ENCODE measurements at regions not wholly inside any gene's neighbourhood (a gene's known extent, or its start where the extent isn't known, plus 50 kb on each side); places are given as distances from the start of the nearest gene placed in this dataset.

GRCh38 chr6:14834851-14835530 lies 410.9 kb upstream of the JARID2 start:
- DNase-seq (ENCODE audit: low read depth in 2 of 2): no peak

- no peak for DNase-seq (ENCODE audit: low read depth in 2 of 2)
Observed at GRCh38 chr6:14837435-14837834, 408.4 kb upstream of the JARID2 start.

- DNase-seq (ENCODE audit: low read depth in 2 of 2): no peak
Observed at GRCh38 chr6:14838133-14838583, 407.7 kb upstream of the JARID2 start.

GRCh38 chr6:14841901-14842421 lies 403.9 kb upstream of the JARID2 start:
- DNase-seq (ENCODE audit: low read depth in 2 of 2): no peak

GRCh38 chr6:14844411-14844810 lies 401.5 kb upstream of the JARID2 start:
- no peak for DNase-seq (ENCODE audit: low read depth in 2 of 2)

- no peak for DNase-seq (ENCODE audit: low read depth in 2 of 2)
Observed at GRCh38 chr6:14848019-14848418, 397.9 kb upstream of the JARID2 start.

- no peak for DNase-seq (ENCODE audit: low read depth in 2 of 2)
Observed at GRCh38 chr6:14849185-14849584, 396.7 kb upstream of the JARID2 start.

GRCh38 chr6:14851281-14851680 lies 394.6 kb upstream of the JARID2 start:
- no peak for DNase-seq (ENCODE audit: low read depth in 2 of 2)

- DNase-seq (ENCODE audit: low read depth in 2 of 2): no peak
Observed at GRCh38 chr6:14852375-14852774, 393.5 kb upstream of the JARID2 start.

- DNase-seq (ENCODE audit: low read depth in 2 of 2): no peak
Observed at GRCh38 chr6:14856177-14856576, 389.7 kb upstream of the JARID2 start.

GRCh38 chr6:14857001-14857400 lies 388.9 kb upstream of the JARID2 start:
- DNase-seq (ENCODE audit: low read depth in 2 of 2): no peak

- peak; percentile 45 to 65 for DNase-seq (ENCODE audit: low read depth in 2 of 2)
Observed at GRCh38 chr6:14857501-14857900, 388.4 kb upstream of the JARID2 start.

- no peak for DNase-seq (ENCODE audit: low read depth in 2 of 2)
Observed at GRCh38 chr6:14858808-14859207, 387.1 kb upstream of the JARID2 start.

GRCh38 chr6:14860774-14861173 lies 385.1 kb upstream of the JARID2 start:
- no peak for DNase-seq (ENCODE audit: low read depth in 2 of 2)

GRCh38 chr6:14861491-14861943 lies 384.4 kb upstream of the JARID2 start:
- no peak for DNase-seq (ENCODE audit: low read depth in 2 of 2)

- DNase-seq (ENCODE audit: low read depth in 2 of 2): no peak
Observed at GRCh38 chr6:14862845-14863244, 383.0 kb upstream of the JARID2 start.

- DNase-seq (ENCODE audit: low read depth in 2 of 2): no peak
Observed at GRCh38 chr6:14863902-14864850, 381.7 kb upstream of the JARID2 start.

- DNase-seq (ENCODE audit: low read depth in 2 of 2): no peak
Observed at GRCh38 chr6:14865531-14866100, 380.3 kb upstream of the JARID2 start.

- DNase-seq (ENCODE audit: low read depth in 2 of 2): no peak
Observed at GRCh38 chr6:14867802-14868201, 378.1 kb upstream of the JARID2 start.

GRCh38 chr6:14871221-14871620 lies 374.6 kb upstream of the JARID2 start:
- no peak for DNase-seq (ENCODE audit: low read depth in 2 of 2)

- no peak for DNase-seq (ENCODE audit: low read depth in 2 of 2)
Observed at GRCh38 chr6:14873101-14873500, 372.8 kb upstream of the JARID2 start.

GRCh38 chr6:14873781-14874441 lies 372.0 kb upstream of the JARID2 start:
- DNase-seq (ENCODE audit: low read depth in 2 of 2): no peak
